B cell (primary cell): ENCODE measurements at regions not wholly inside any gene's neighbourhood (a gene's known extent, or its start where the extent isn't known, plus 50 kb on each side); places are given as distances from the start of the nearest gene placed in this dataset.

ENCODE experiments used
- EZH2 ChIP-seq: IDR thresholded peaks from 2 replicates; pipeline ENCODE4 v1.6.1; 2012; ENCODE audit warnings: borderline replicate concordance, low read depth, mild to moderate bottlenecking, moderate library complexity, low read length; ENCODE audit not compliant: insufficient read depth, poor library complexity, severe bottlenecking
- TF ChIP-seq, protein P1 (sequence below): fragments of 200-600 bp; IDR thresholded peaks from one replicate; pipeline ENCODE4 v1.8.0; 2022; ENCODE audit warnings: antibody characterized with exemption, mild to moderate bottlenecking

- no peak for TF ChIP-seq EZH2
- TF ChIP-seq, protein P1, sequence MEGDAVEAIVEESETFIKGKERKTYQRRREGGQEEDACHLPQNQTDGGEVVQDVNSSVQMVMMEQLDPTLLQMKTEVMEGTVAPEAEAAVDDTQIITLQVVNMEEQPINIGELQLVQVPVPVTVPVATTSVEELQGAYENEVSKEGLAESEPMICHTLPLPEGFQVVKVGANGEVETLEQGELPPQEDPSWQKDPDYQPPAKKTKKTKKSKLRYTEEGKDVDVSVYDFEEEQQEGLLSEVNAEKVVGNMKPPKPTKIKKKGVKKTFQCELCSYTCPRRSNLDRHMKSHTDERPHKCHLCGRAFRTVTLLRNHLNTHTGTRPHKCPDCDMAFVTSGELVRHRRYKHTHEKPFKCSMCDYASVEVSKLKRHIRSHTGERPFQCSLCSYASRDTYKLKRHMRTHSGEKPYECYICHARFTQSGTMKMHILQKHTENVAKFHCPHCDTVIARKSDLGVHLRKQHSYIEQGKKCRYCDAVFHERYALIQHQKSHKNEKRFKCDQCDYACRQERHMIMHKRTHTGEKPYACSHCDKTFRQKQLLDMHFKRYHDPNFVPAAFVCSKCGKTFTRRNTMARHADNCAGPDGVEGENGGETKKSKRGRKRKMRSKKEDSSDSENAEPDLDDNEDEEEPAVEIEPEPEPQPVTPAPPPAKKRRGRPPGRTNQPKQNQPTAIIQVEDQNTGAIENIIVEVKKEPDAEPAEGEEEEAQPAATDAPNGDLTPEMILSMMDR = no peak
These were observed 1175.8 kb downstream of the UQCRFS1 start for GRCh38 chr19:28037186-28037585.
